Common myeloid progenitor, CD34-positive (primary cell): ENCODE measurements at regions not wholly inside any gene's neighbourhood (a gene's known extent, or its start where the extent isn't known, plus 50 kb on each side); places are given as distances from the start of the nearest gene placed in this dataset.

ENCODE experiments used
- CTCF ChIA-PET: fragments of 350-600 bp; sonication (Branson Sonifier 250); formaldehyde crosslinking; loops from one replicate; lab custom pipeline; 2021; ENCODE audit warnings: antibody characterized with exemption; lab: Charles Lee
- POLR2A ChIA-PET: fragments of 350-600 bp; sonication (Branson Sonifier 250); formaldehyde crosslinking; loops from one replicate; lab custom pipeline; 2021; ENCODE audit warnings: antibody characterized with exemption; lab: Charles Lee
- DNase-seq, 3 donors: peaks; one replicate each; pipeline versions ENCODE4 v3.0.0 to v3.0.0-alpha.2; 2013
- H3K27ac ChIP-seq, 2 experiments: 1 replicate in 1 of 2; 2 replicates in 1 of 2; pipeline ENCODE4 v1.7.0; 2013; ENCODE audit warnings: inconsistent platforms in 2 of 2, low read length in 2 of 2, mild to moderate bottlenecking in 2 of 2, low read depth in 1 of 2, moderate library complexity in 1 of 2; ENCODE audit not compliant: severe bottlenecking in 2 of 2, insufficient read depth in 1 of 2, poor library complexity in 1 of 2
- H3K27me3 ChIP-seq, 5 experiments: replicated peaks in 2 of 5; 1 replicate in 3 of 5; 2 replicates in 2 of 5; pipeline versions ENCODE4 v1.6.1 to v1.7.0; 2013; ENCODE audit warnings: low read length in 4 of 5, mild to moderate bottlenecking in 2 of 5, moderate library complexity in 2 of 5, inconsistent platforms in 1 of 5; ENCODE audit not compliant: insufficient read depth in 5 of 5, control insufficient read depth in 4 of 5
- H3K36me3 ChIP-seq, 4 experiments: 1 replicate in 2 of 4; 2 replicates in 2 of 4; pipeline versions ENCODE4 v1.6.1 to v1.7.0; 2013; ENCODE audit warnings: low read length in 3 of 4, control low read depth in 1 of 4, mild to moderate bottlenecking in 1 of 4; ENCODE audit not compliant: control insufficient read depth in 4 of 4, insufficient read depth in 4 of 4
- H3K4me1 ChIP-seq, 4 experiments: 1 replicate in 3 of 4; 2 replicates in 1 of 4; pipeline versions ENCODE4 v1.6.1 to v1.7.1; 2013; ENCODE audit warnings: low read length in 3 of 4, mild to moderate bottlenecking in 3 of 4, control low read depth in 1 of 4, inconsistent platforms in 1 of 4, moderate library complexity in 1 of 4; ENCODE audit not compliant: control insufficient read depth in 4 of 4, insufficient read depth in 4 of 4; ENCODE audit errors: control extremely low read depth in 1 of 4
- H3K4me3 ChIP-seq, 7 experiments: 1 replicate in 4 of 7; 2 replicates in 3 of 7; pipeline versions ENCODE4 v1.5.1 to v1.7.0; 2013; ENCODE audit warnings: mild to moderate bottlenecking in 7 of 7, low read length in 6 of 7, moderate library complexity in 6 of 7, inconsistent platforms in 2 of 7, low read depth in 2 of 7, control low read depth in 1 of 7; ENCODE audit not compliant: insufficient read depth in 4 of 7, control insufficient read depth in 1 of 7; ENCODE audit errors: extremely low read depth in 1 of 7
- H3K9me3 ChIP-seq, 5 experiments: 1 replicate in 4 of 5; 2 replicates in 1 of 5; pipeline versions ENCODE4 v1.6.1 to v1.7.1; 2013; ENCODE audit warnings: low read length in 4 of 5, mild to moderate bottlenecking in 2 of 5, inconsistent platforms in 1 of 5, low read depth in 1 of 5, moderate library complexity in 1 of 5; ENCODE audit not compliant: control insufficient read depth in 4 of 5, insufficient read depth in 2 of 5; ENCODE audit errors: control extremely low read depth in 1 of 5
- whole genome bisulfite sequencing: methylation state at CpG from one replicate; pipeline ENCODE4 v1.1.5; 2013; ENCODE audit not compliant: insufficient coverage; 5-methylcytosine and 5-hydroxymethylcytosine counted together

DNA sequence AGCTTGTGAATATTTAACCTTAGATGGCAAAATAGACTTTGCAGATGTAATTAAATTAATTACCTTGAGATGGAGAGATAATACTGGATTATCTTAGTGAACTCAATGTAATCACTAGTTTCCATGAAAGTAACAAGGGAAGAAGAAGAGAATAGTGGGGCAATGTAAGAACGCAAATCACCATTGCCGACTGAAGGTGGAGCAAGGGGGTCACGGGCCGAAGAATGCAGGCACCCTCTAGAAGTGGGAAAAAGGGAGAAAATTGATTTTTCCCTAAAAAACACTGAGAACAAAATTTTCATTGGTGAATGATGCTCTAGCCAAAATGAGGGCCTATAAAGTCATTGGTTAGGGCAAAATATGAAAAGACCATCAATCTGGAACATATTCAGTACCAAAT, 375.6 kb upstream of the EPHA5 start:
- WGBS, result 90% methylated on average over 2 of the region's 4 CpGs
- POLR2A ChIA-PET, result no interaction called here
- DNase-seq, result no peak
- no peak overlapping the region for H3K4me3 ChIP-seq
- CTCF ChIA-PET, result no interaction called here
- H3K27ac ChIP-seq, result no peak overlapping the region
- H3K4me1 ChIP-seq, result no peaks in the 10 kb centered on the region
- H3K27me3 ChIP-seq, result no peaks in the 10 kb centered on the region
- no peaks in the 10 kb centered on the region for H3K9me3 ChIP-seq
- no peaks in the 10 kb centered on the region for H3K36me3 ChIP-seq

DNA sequence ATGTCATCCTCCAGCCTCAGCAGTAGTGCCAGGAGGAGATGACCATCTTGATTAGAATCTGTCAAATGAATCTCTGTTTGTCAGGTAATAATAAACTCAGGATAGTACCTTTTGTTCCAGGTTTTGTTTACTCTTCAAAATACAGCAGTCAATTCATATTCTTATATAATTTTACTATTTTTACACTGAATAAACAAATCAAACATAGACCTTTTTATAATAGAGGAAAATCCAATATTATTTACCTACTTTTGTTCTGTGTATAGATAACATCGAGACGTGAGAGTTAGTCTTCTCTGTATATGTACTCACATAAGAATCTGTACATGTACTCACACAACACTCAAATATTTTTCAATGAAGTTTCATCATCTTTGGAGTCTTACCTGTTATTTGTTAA, 365.4 kb upstream of the EPHA5 start:
- no peak for DNase-seq
- no peaks in the 10 kb centered on the region for H3K9me3 ChIP-seq
- H3K36me3 ChIP-seq, result no peaks in the 10 kb centered on the region
- ChIA-PET POLR2A (no interaction called here), CTCF (no interaction called here)
- no peak overlapping the region for H3K4me3 ChIP-seq
- no peak overlapping the region for H3K27ac ChIP-seq
- no peaks in the 10 kb centered on the region for H3K4me1 ChIP-seq
- no CpG with 5 or more reads among the region's 2 CpGs for WGBS
- H3K27me3 ChIP-seq, result no peaks in the 10 kb centered on the region

DNA sequence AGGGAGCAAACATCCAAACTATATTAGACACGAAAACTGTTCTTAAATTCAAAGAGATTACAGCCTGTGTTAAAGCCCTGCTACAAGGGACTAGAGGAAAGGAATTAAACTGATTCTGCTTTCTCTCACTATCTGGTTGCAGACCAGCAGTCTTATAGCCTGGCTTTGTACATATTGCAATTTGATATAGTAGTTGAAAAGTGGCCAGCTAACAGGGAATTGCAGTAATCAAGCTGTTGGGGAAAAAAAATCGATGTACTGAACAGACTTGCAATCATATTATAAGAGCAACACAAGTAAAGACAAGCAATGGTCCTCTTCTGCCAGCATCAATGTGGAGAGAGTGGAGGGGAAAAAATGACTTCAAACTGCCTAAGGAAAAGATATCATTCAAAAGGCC, 364.4 kb upstream of the EPHA5 start:
- ChIA-PET POLR2A (no interaction called here), CTCF (no interaction called here)
- Histone ChIP-seq H3K4me3 (no peak overlapping the region), H3K36me3 (no peaks in the 10 kb centered on the region), H3K9me3 (no peaks in the 10 kb centered on the region), H3K27me3 (no peaks in the 10 kb centered on the region), H3K27ac (no peak overlapping the region), H3K4me1 (no peaks in the 10 kb centered on the region)
- WGBS, result no CpG with 5 or more reads among the region's 2 CpGs
- DNase-seq, result no peak

DNA sequence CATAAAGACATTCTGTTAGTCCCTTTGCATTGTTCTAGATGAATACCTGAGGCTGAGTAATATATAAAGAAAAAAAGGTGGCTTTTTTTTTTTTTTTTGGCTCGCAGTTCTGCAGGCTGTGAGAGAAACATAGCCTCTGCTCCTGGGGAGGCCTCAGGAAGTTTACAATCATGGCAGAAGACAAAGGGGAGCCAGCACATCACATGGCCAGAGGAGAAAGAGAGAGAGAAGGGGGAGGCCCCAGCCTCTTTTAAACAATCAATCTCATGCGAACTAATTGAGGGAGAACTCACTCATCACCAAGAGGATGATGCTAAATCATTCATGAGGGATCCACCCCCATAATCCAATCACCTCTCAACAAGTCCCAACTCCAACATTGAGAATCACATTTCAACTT, 364.0 kb upstream of the EPHA5 start:
- CTCF ChIA-PET, result no interaction called here
- no CpG with 5 or more reads among the region's 2 CpGs for WGBS
- DNase-seq, result no peak
- H3K4me1 ChIP-seq, result no peaks in the 10 kb centered on the region
- H3K36me3 ChIP-seq, result no peaks in the 10 kb centered on the region
- no peaks in the 10 kb centered on the region for H3K27me3 ChIP-seq
- H3K9me3 ChIP-seq, result no peaks in the 10 kb centered on the region
- H3K27ac ChIP-seq, result no peak overlapping the region
- H3K4me3 ChIP-seq, result no peak overlapping the region
- POLR2A ChIA-PET, result no interaction called here

DNA sequence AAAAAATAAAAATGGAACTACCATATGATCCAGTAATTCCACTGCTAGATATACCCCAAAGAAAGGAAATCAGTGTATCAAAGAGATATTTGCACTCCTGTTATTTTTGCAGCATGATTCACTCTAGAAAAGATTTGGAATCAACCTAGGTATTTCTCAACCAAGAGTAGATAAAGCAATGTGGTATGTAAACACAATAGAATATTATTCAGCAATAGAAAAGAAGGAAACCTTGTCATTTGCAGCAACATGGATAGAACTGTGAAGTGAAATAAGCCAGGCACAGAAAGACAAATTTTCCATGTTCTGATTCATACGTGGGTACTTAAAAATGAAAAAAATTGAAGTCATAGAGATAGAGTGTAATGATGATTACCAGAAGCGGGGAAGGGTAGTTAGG, 362.3 kb upstream of the EPHA5 start:
- Histone ChIP-seq H3K27me3 (no peaks in the 10 kb centered on the region), H3K4me3 (no peak overlapping the region), H3K36me3 (no peaks in the 10 kb centered on the region), H3K27ac (no peak overlapping the region), H3K4me1 (no peaks in the 10 kb centered on the region), H3K9me3 (no peaks in the 10 kb centered on the region)
- CTCF ChIA-PET, result no interaction called here
- POLR2A ChIA-PET, result no interaction called here
- WGBS, result 100% methylated on average over 1 of the region's 2 CpGs
- no peak for DNase-seq

DNA sequence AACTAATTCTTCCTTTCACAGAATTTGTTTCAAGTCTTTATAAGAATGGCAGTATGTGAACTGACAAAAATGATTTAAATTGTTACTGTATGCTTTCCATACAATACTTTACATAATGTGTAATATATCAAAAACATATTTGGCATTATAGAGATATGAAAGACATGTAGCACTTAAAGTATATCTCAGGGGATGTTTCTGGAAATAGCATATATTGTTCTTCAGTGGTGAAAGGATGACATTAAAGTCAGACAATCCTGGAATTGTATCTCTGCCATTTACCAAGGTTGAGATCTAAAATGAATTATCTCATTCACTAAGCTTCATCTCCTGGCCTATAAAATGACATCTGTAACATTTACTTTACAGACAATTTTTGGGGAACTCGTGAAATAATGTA, 358.4 kb upstream of the EPHA5 start:
- Histone ChIP-seq H3K36me3 (no peaks in the 10 kb centered on the region), H3K27me3 (no peaks in the 10 kb centered on the region), H3K4me3 (no peak overlapping the region), H3K9me3 (no peaks in the 10 kb centered on the region), H3K27ac (no peak overlapping the region), H3K4me1 (no peaks in the 10 kb centered on the region)
- DNase-seq, result no peak
- ChIA-PET POLR2A (no interaction called here), CTCF (no interaction called here)
- no CpG with 5 or more reads among the region's 1 CpG for WGBS

DNA sequence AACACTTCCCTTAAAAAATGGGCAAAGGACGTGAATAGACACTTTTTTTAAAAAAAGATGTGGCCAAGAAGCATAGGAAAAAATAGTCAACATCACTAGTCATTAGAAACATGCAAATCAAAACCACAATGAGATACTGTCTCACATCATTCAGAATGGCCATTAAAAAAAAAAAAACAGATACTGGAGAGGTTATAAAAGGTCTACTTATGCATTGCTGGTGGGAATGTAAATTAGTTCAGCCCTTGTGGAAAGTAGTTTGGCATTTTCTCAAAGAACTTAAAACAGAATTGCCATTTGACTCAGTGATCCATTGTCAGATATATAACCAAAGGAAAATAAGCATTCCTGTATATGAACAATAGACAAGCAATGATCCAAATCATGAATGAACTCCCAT, 352.8 kb upstream of the EPHA5 start:
- DNase-seq, result no peak
- no CpG with 5 or more reads among the region's 1 CpG for WGBS

More for the DNA sequence above, 352.8 kb upstream of the EPHA5 start:
- Histone ChIP-seq H3K9me3 (no peaks in the 10 kb centered on the region), H3K27ac (no peak overlapping the region), H3K4me1 (no peaks in the 10 kb centered on the region), H3K27me3 (no peaks in the 10 kb centered on the region), H3K36me3 (no peaks in the 10 kb centered on the region), H3K4me3 (no peak overlapping the region)
- ChIA-PET CTCF (no interaction called here), POLR2A (no interaction called here)
